Left renal cortex interstitium (tissue), 4 donors: ENCODE measurements at regions not wholly inside any gene's neighbourhood (a gene's known extent, or its start where the extent isn't known, plus 50 kb on each side); places are given as distances from the start of the nearest gene placed in this dataset.

Experiments
- DNase-seq, 4 donors: peaks; one replicate each; pipeline ENCODE4 v3.0.0-alpha.2; 2013; ENCODE audit warnings: low read depth in 4 of 4, low spot score in 2 of 4, missing footprints in 1 of 4

GRCh38 chr4:3671571-3672464 is 94.4 kb upstream of the ADRA2C start:
- no peak for DNase-seq

- no peak for DNase-seq
These were observed 95.4 kb upstream of the ADRA2C start for GRCh38 chr4:3670521-3671519.

GRCh38 chr4:3669553-3669949 is 96.6 kb upstream of the ADRA2C start:
- no peak for DNase-seq

GRCh38 chr4:3668825-3669552 is 97.2 kb upstream of the ADRA2C start:
- no peak for DNase-seq

GRCh38 chr4:3667258-3667657 is 98.9 kb upstream of the ADRA2C start:
- DNase-seq: no peak

- DNase-seq: no peak
These were observed 99.9 kb upstream of the ADRA2C start for GRCh38 chr4:3666263-3666662.

GRCh38 chr4:3665360-3665891 is 100.8 kb upstream of the ADRA2C start:
- DNase-seq: no peak

GRCh38 chr4:3663791-3664190 is 102.4 kb upstream of the ADRA2C start:
- no peak for DNase-seq

- DNase-seq: no peak
These were observed 103.7 kb upstream of the ADRA2C start for GRCh38 chr4:3662516-3662915.

GRCh38 chr4:3661989-3662388 is 104.2 kb upstream of the ADRA2C start:
- DNase-seq: no peak

- no peak for DNase-seq
These were observed 105.2 kb upstream of the ADRA2C start for GRCh38 chr4:3660928-3661515.

GRCh38 chr4:3660086-3660927 is 105.9 kb upstream of the ADRA2C start:
- no peak for DNase-seq

- DNase-seq: no peak
These were observed 107.1 kb upstream of the ADRA2C start for GRCh38 chr4:3659131-3659530.

GRCh38 chr4:3658530-3658913 is 107.7 kb upstream of the ADRA2C start:
- no peak for DNase-seq

GRCh38 chr4:3657902-3658529 is 108.2 kb upstream of the ADRA2C start:
- DNase-seq: no peak

GRCh38 chr4:3656416-3657356 is 109.5 kb upstream of the ADRA2C start:
- DNase-seq: no peak

GRCh38 chr4:3655963-3656362 is 110.2 kb upstream of the ADRA2C start:
- no peak for DNase-seq

- DNase-seq: no peak
These were observed 110.7 kb upstream of the ADRA2C start for GRCh38 chr4:3655485-3655884.
